ENCODE measurements at regions not wholly inside any gene's neighbourhood (a gene's known extent, or its start where the extent isn't known, plus 50 kb on each side); places are given as distances from the start of the nearest gene placed in this dataset.

DNA sequence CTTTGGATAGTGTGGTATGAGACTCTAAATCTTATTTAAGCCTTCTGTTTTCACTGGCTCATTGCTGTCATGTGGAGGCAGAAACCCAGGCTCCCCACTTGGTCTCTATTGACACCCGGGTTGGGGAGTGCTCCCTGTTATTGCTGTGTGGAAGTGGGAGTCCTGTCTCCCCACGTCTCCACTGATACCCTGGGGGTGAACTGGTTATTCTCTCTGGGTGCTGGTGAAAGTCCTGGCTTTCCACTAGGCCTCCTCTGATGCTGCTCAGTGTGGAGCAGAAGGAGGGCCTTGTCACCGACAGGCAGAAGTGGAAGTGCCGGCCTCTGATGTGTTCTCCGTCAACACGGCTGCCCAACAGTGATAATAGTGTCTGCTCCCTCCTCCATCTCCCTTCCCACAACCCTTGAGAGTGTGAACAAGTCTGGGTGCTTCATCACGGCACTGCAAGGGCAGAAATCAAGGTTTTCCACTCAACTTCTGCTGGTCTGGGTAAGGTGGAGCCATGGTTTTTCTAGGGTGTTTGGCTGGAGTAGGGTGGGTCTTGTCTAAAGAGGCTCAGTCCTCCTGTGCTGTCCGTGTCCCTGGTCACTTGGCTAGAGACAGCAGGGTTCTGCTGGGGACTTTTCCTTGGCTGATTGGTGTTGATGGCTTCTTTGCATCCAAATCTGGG, 240.7 kb upstream of the B3GAT1 start:
- no peak for ATAC-seq
- Mint-ChIP-seq H3K4me3 (no peak overlapping the region), H3K9me3 (peaks cover 0 to 10% (median 4%) of the 10 kb centered on the region in 11 donors), H3K27me3 (peaks cover 18 to 55% (median 36%) of the 10 kb centered on the region in 5 donors), H3K36me3 (peaks cover 0 to 6% (median 0%) of the 10 kb centered on the region in 5 donors), H3K4me1 (peaks cover 14 to 35% (median 21%) of the 10 kb centered on the region in 7 donors), H3K27ac (no peak overlapping the region)
- no peaks in the 10 kb centered on the region for H3K9me3 ChIP-seq (ENCODE audit: control insufficient read depth in 2 of 3, low read length in 3 of 3)
- intact Hi-C loops (cut with micrococcal nuclease) = no loop called here
- ChIA-PET CTCF (no interaction called here), POLR2A (no interaction called here)
- no peaks in the 10 kb centered on the region for H3K4me1 ChIP-seq (ENCODE audit: control insufficient read depth in 2 of 2, insufficient read depth in 2 of 2, low read length in 2 of 2)
- no peak overlapping the region for H3K27ac ChIP-seq (ENCODE audit: low read depth, low read length)
- no peak for DNase-seq
- H3K4me3 ChIP-seq (ENCODE audit: low read length) = no peak overlapping the region
- H3K27me3 ChIP-seq (ENCODE audit: control insufficient read depth in 2 of 2, insufficient read depth in 2 of 2, low read length in 2 of 2) = no peaks in the 10 kb centered on the region
- no peaks in the 10 kb centered on the region for H3K36me3 ChIP-seq (ENCODE audit: control insufficient read depth in 2 of 3, insufficient read depth in 3 of 3, low read length in 3 of 3)

DNA sequence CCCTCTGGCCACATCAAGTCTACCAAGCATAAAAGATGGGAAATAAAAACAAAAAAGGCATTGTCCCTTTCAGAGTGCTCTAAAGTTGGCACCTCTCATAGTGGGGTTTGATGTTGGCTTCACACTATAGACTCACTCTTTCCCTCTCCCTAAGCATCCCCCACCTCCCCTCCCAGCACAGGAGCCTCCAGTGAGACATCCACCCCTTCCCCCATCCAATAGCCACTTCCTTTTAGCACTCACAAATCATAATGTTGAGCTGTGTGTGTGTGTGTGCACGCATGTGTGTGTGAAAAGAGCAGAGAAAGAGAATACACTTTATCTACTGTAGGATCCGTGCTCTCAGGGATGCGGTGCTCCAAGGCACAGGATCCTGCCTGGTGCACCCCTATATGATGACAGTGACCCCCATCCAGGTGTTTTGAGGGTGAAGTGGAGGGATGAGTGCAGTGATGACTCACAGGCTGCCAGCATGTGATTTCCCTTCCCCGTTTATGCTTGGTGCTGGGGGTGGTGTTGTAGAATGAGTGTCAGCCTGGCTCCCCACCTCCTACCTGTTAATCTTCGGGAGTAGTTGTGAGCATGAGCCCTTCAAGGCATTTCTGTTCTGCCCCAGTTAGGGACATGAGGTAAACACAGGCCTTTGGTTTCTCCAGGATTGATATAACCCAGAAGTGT, 235.2 kb upstream of the B3GAT1 start:
- peaks cover 22 to 45% (median 30%) of the 10 kb centered on the region in 5 donors for H3K27me3 Mint-ChIP-seq
- POLR2A ChIA-PET = no interaction called here
- intact Hi-C loops (cut with micrococcal nuclease) = no loop called here
- CTCF ChIA-PET = no interaction called here
- H3K4me1 Mint-ChIP-seq = peaks cover 0 to 6% (median 0%) of the 10 kb centered on the region in 7 donors
- H3K36me3 Mint-ChIP-seq = no peaks in the 10 kb centered on the region
- DNase-seq = no peak
- no peaks in the 10 kb centered on the region for H3K4me1 ChIP-seq (ENCODE audit: control insufficient read depth in 2 of 2, insufficient read depth in 2 of 2, low read length in 2 of 2)
- peaks cover 0 to 3% (median 0%) of the 10 kb centered on the region in 11 donors for H3K9me3 Mint-ChIP-seq
- H3K27ac Mint-ChIP-seq = no peak overlapping the region
- no peak overlapping the region for H3K4me3 ChIP-seq (ENCODE audit: low read length)
- H3K27me3 ChIP-seq (ENCODE audit: control insufficient read depth in 2 of 2, insufficient read depth in 2 of 2, low read length in 2 of 2) = no peaks in the 10 kb centered on the region
- no peaks in the 10 kb centered on the region for H3K9me3 ChIP-seq (ENCODE audit: control insufficient read depth in 2 of 3, low read length in 3 of 3)
- no peak overlapping the region for H3K4me3 Mint-ChIP-seq
- no peak for ATAC-seq
- no peak overlapping the region for H3K27ac ChIP-seq (ENCODE audit: low read depth, low read length)
- no peaks in the 10 kb centered on the region for H3K36me3 ChIP-seq (ENCODE audit: control insufficient read depth in 2 of 3, insufficient read depth in 3 of 3, low read length in 3 of 3)

DNA sequence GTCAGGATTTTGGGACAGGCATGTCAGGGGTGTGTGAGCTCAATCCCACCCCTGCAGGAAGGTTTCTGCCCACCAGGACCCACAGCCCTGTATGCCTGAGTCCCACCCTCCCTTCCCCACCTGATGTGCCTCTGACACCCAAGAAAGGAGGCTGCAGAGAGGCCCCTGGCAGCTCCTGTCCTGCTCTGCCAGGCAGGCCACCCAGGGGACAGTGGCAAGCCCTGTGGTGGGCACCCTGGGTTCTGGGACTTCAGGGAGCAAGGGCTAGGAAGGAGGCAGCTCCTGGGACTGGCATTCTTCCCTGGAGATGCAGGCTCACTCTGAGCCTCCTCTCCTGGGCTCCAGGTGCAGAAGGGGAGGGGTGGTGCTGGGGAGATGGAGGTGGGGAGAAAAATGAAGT, 234.5 kb upstream of the B3GAT1 start:
- intact Hi-C loops (cut with micrococcal nuclease) = no loop called here
- Histone ChIP-seq H3K27me3 (ENCODE audit: control insufficient read depth in 2 of 2, insufficient read depth in 2 of 2, low read length in 2 of 2) (no peaks in the 10 kb centered on the region), H3K4me1 (ENCODE audit: control insufficient read depth in 2 of 2, insufficient read depth in 2 of 2, low read length in 2 of 2) (no peaks in the 10 kb centered on the region), H3K9me3 (ENCODE audit: control insufficient read depth in 2 of 3, low read length in 3 of 3) (no peaks in the 10 kb centered on the region), H3K4me3 (ENCODE audit: low read length) (no peak overlapping the region), H3K36me3 (ENCODE audit: control insufficient read depth in 2 of 3, insufficient read depth in 3 of 3, low read length in 3 of 3) (no peaks in the 10 kb centered on the region), H3K27ac (ENCODE audit: low read depth, low read length) (no peak overlapping the region)
- DNase-seq (no peak), ATAC-seq (no peak)
- POLR2A ChIA-PET = no interaction called here
- H3K4me3 Mint-ChIP-seq = no peak overlapping the region
- no peak overlapping the region for H3K27ac Mint-ChIP-seq
- peaks cover 0 to 1% (median 0%) of the 10 kb centered on the region in 11 donors for H3K9me3 Mint-ChIP-seq
- peaks cover 15 to 42% (median 27%) of the 10 kb centered on the region in 5 donors for H3K27me3 Mint-ChIP-seq
- peaks cover 0 to 6% (median 0%) of the 10 kb centered on the region in 7 donors for H3K4me1 Mint-ChIP-seq
- no peaks in the 10 kb centered on the region for H3K36me3 Mint-ChIP-seq
- CTCF ChIA-PET = no interaction called here

DNA sequence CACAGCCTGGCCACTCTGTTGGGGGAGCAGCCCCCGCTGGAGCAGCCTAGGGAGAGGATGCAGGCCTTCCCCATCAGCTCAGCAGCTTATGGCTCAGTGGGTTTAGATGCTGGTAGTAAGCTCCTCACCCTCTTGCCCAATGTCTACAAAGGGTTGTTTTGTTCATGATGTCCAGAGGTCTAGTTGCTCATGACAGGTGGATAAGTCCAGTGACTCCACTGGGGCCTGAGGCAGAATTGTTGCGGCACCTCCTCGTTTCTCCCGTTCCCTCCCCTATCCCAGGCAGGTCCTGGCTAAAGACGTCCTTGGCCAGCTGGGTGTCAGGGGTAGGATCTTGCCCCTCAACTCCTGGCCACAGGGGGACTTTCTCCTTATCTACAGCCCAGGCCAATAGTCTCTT, 233.5 kb upstream of the B3GAT1 start:
- Mint-ChIP-seq H3K4me1 (peaks cover 0 to 6% (median 0%) of the 10 kb centered on the region in 7 donors), H3K27me3 (peaks cover 10 to 36% (median 27%) of the 10 kb centered on the region in 5 donors), H3K36me3 (no peaks in the 10 kb centered on the region), H3K4me3 (no peak overlapping the region), H3K9me3 (peaks cover 0 to 1% (median 0%) of the 10 kb centered on the region in 11 donors), H3K27ac (no peak overlapping the region)
- Histone ChIP-seq H3K4me1 (ENCODE audit: control insufficient read depth in 2 of 2, insufficient read depth in 2 of 2, low read length in 2 of 2) (no peaks in the 10 kb centered on the region), H3K9me3 (ENCODE audit: control insufficient read depth in 2 of 3, low read length in 3 of 3) (no peaks in the 10 kb centered on the region), H3K36me3 (ENCODE audit: control insufficient read depth in 2 of 3, insufficient read depth in 3 of 3, low read length in 3 of 3) (no peaks in the 10 kb centered on the region), H3K27ac (ENCODE audit: low read depth, low read length) (no peak overlapping the region), H3K4me3 (ENCODE audit: low read length) (no peak overlapping the region), H3K27me3 (ENCODE audit: control insufficient read depth in 2 of 2, insufficient read depth in 2 of 2, low read length in 2 of 2) (no peaks in the 10 kb centered on the region)
- ChIA-PET CTCF (no interaction called here), POLR2A (interaction anchor here (0.7 kb wide), 1 partner anchor 290 kb away, joined by 3 read pairs; no protein-coding TSS in a partner anchor)
- intact Hi-C loops (cut with micrococcal nuclease) = no loop called here
- DNase-seq = no peak
- no peak for ATAC-seq

DNA sequence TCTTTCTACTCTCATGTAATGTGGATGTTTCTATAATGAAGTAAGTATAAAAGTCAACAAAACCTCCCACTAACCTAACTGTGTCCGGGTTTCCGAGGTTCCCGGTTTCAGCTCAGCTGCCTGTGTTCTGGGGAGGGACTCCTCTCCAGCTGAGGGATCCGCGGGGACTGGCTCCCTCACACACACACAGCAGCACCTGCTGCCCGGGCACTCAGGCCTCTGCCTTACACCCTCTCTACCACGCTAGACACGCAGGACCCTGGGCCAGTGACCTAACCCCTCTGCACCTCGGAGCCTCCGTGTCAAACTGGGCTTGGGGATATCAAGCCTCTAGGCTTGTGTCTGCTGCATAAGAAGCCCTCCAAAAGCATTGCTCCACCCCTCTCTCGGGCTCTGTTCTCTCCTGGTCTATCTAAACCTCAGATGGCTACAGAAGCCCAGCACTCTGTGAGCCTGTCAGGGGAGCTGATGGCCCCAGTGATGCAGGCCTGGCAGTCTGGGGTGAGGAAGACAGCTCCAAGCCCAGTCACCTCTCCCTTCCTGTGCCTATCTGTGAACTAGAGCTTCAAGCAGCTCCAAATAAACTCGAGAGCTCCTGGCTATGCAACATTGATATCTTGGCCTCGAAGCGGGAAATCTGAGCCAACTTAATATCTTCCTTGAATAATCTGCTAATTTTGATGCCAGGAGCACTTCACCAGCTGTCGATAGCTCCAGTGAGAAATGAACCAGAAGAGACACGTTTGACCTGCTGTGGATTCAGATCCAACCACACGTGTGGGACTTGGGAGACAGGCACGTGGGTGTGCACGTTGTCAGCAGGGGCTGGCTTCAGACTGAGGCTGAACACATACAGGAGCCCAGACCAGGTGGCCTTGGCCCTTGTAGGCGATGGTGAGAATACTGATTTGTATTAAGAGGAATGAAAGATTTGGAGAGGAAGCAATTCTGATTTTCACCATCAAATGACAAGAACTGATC, 232.7 kb upstream of the B3GAT1 start:
- no peak overlapping the region for H3K4me3 ChIP-seq (ENCODE audit: low read length)
- no peaks in the 10 kb centered on the region for H3K27me3 ChIP-seq (ENCODE audit: control insufficient read depth in 2 of 2, insufficient read depth in 2 of 2, low read length in 2 of 2)
- peaks cover 14 to 29% (median 25%) of the 10 kb centered on the region in 5 donors for H3K27me3 Mint-ChIP-seq
- no peak for ATAC-seq
- H3K9me3 Mint-ChIP-seq = peaks cover 0 to 1% (median 0%) of the 10 kb centered on the region in 11 donors
- ChIA-PET CTCF (no interaction called here), POLR2A (interaction anchor here (0.7 kb wide), 1 partner anchor 290 kb away, joined by 3 read pairs; no protein-coding TSS in a partner anchor)
- H3K36me3 ChIP-seq (ENCODE audit: control insufficient read depth in 2 of 3, insufficient read depth in 3 of 3, low read length in 3 of 3) = no peaks in the 10 kb centered on the region
- intact Hi-C loops (cut with micrococcal nuclease) = no loop called here
- no peaks in the 10 kb centered on the region for H3K36me3 Mint-ChIP-seq
- no peak overlapping the region for H3K4me3 Mint-ChIP-seq
- no peak overlapping the region for H3K27ac Mint-ChIP-seq
- peaks cover 0 to 5% (median 0%) of the 10 kb centered on the region in 7 donors for H3K4me1 Mint-ChIP-seq
- H3K9me3 ChIP-seq (ENCODE audit: control insufficient read depth in 2 of 3, low read length in 3 of 3) = no peaks in the 10 kb centered on the region
- H3K27ac ChIP-seq (ENCODE audit: low read depth, low read length) = no peak overlapping the region
- no peak for DNase-seq
- no peaks in the 10 kb centered on the region for H3K4me1 ChIP-seq (ENCODE audit: control insufficient read depth in 2 of 2, insufficient read depth in 2 of 2, low read length in 2 of 2)

DNA sequence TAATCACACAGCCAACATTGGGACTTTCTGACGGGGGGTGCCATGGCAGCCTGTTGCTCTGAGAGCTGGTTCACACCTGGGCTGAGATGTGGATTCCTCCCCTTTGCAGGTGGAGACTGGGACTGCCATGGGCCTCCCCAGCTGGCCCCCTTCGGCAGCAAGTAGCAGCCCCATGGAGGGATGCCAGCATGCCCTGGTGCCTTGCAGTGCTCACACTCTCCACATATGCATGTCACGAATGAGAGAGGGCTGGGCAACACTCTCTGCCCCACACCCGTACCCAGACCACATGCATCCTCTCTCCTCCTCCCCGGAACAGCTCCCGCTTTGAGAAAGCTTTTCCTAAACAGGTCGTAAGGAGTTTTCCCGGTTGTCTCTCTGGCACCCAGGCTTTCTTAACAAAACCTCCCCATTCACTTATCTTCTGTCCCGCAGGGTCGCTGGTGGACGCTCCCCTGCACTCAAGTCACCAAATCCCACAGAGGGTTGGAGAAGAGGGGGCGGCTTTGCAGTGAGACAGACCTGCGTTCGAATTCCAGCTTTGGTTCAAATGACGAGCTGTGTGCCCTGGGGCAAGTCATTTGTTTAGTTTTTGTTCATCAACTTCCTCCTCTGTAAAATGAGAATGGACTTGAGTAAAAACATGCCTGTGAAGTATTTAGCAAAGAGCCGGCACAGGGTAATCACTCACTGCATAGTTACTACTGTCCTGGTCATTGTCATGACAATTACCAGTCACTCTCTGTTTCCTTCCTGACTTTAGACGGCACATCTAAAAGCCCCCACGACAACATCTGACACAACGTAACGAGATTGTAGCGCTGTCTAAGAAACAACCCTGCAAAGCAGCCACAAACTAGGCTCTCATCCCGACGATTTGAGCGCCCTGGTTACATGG, 231.3 kb upstream of the B3GAT1 start:
- no peaks in the 10 kb centered on the region for H3K36me3 Mint-ChIP-seq
- ATAC-seq = no peak
- H3K27me3 Mint-ChIP-seq = peaks cover 14 to 34% (median 21%) of the 10 kb centered on the region in 5 donors
- Histone ChIP-seq H3K9me3 (ENCODE audit: control insufficient read depth in 2 of 3, low read length in 3 of 3) (no peaks in the 10 kb centered on the region), H3K36me3 (ENCODE audit: control insufficient read depth in 2 of 3, insufficient read depth in 3 of 3, low read length in 3 of 3) (no peaks in the 10 kb centered on the region), H3K4me1 (ENCODE audit: control insufficient read depth in 2 of 2, insufficient read depth in 2 of 2, low read length in 2 of 2) (no peaks in the 10 kb centered on the region), H3K27me3 (ENCODE audit: control insufficient read depth in 2 of 2, insufficient read depth in 2 of 2, low read length in 2 of 2) (no peaks in the 10 kb centered on the region), H3K27ac (ENCODE audit: low read depth, low read length) (no peak overlapping the region), H3K4me3 (ENCODE audit: low read length) (no peak overlapping the region)
- peaks cover 0 to 1% (median 0%) of the 10 kb centered on the region in 11 donors for H3K9me3 Mint-ChIP-seq
- H3K4me1 Mint-ChIP-seq = peaks cover 0 to 2% (median 0%) of the 10 kb centered on the region in 7 donors
- ChIA-PET CTCF (no interaction called here), POLR2A (no interaction called here)
- DNase-seq = no peak
- H3K4me3 Mint-ChIP-seq = no peak overlapping the region
- intact Hi-C loops (cut with micrococcal nuclease) = no loop called here
- H3K27ac Mint-ChIP-seq = no peak overlapping the region

All from naive thymus-derived CD4-positive, alpha-beta T cell (primary cell).